ENCODE measurements at regions not wholly inside any gene's neighbourhood (a gene's known extent, or its start where the extent isn't known, plus 50 kb on each side); places are given as distances from the start of the nearest gene placed in this dataset.

GRCh38 chr6:23395381-23395780, 730.6 kb upstream of the NRSN1 start:
- no peaks in the 10 kb centered on the region for H3K9me1 ChIP-seq (replicated peaks; ENCODE audit: control insufficient read depth, extremely low read depth, insufficient read depth, low read length)
- no peaks in the 10 kb centered on the region for H3K36me3 ChIP-seq (ENCODE audit: control insufficient read depth in 2 of 2, extremely low read depth in 1 of 2, insufficient read depth in 2 of 2, low read length in 2 of 2)
- intact Hi-C loops (cut with micrococcal nuclease): no loop called here
- H3K4me3 ChIP-seq (replicated peaks in 1 of 3; ENCODE audit: insufficient read depth in 1 of 3, low read depth in 1 of 3, low read length in 3 of 3): no peak overlapping the region
- H3K27ac ChIP-seq (ENCODE audit: insufficient read depth, low read depth, low read length): no peak overlapping the region
- dilution Hi-C loops (cut with MboI; ENCODE audit: extremely low pct_ligation_motif_present, low sequenced_read_pairs): no loop called here
- no peaks in the 10 kb centered on the region for H3K27me3 ChIP-seq (ENCODE audit: control insufficient read depth in 2 of 2, insufficient read depth in 2 of 2, low read length in 2 of 2)
- FAIRE-seq (no peak), DNase-seq (ENCODE audit: low read depth, low spot score) (no peak)
- ChIA-PET CTCF (no interaction called here), POLR2A (no interaction called here)
- no peak overlapping the region for H3K9ac ChIP-seq (replicated peaks; ENCODE audit: extremely low read depth, insufficient read depth, low read length)
- H4K20me1 ChIP-seq (replicated peaks; ENCODE audit: control insufficient read depth, extremely low read depth, insufficient read depth, low read length): no peaks in the 10 kb centered on the region
- H3K9me3 ChIP-seq (replicated peaks; ENCODE audit: control insufficient read depth, insufficient read depth, low read length): no peaks in the 10 kb centered on the region
- no peak overlapping the region for H3K4me2 ChIP-seq (ENCODE audit: insufficient read depth, low read length)
- no peaks in the 10 kb centered on the region for H3K79me2 ChIP-seq (ENCODE audit: control insufficient read depth, insufficient read depth, low read length)
- TF ChIP-seq MYC (IDR thresholded peaks at IDR 0.05; ENCODE audit: low read depth, low read length) (no peak), POLR2A (IDR thresholded peaks at IDR 0.05; ENCODE audit: low read depth, low read length) (no peak), CTCF (IDR thresholded peaks at IDR 0.05; ENCODE audit: extremely low read depth in 1 of 2, insufficient read depth in 1 of 2, low read depth in 1 of 2, low read length in 2 of 2) (no peak), JUN (IDR thresholded peaks at IDR 0.05; ENCODE audit: borderline replicate concordance, insufficient read depth, insufficient read length, low read depth) (no peak), EZH2 (IDR thresholded peaks at IDR 0.05; ENCODE audit: borderline replicate concordance, low read depth, low read length, severe bottlenecking) (no peak), MAX (IDR thresholded peaks at IDR 0.05; ENCODE audit: insufficient read depth, insufficient read length) (no peak), FOS (IDR thresholded peaks at IDR 0.05; ENCODE audit: borderline replicate concordance, insufficient read depth, low read length) (no peak), POLR2AphosphoS5 (IDR thresholded peaks at IDR 0.05; ENCODE audit: insufficient read depth, low read depth, low read length) (no peak), GATA2 (IDR thresholded peaks at IDR 0.05; ENCODE audit: insufficient read depth, insufficient read length, low read depth, low read length) (no peak)
- no TSS peak for BruUV-seq (replicated peaks)
- no peaks in the 10 kb centered on the region for H3K4me1 ChIP-seq (ENCODE audit: control insufficient read depth, extremely low read depth, insufficient read depth, low read length)
- H2AFZ ChIP-seq (ENCODE audit: low read depth, low read length): no peak overlapping the region
